ENCODE measurements at regions not wholly inside any gene's neighbourhood (a gene's known extent, or its start where the extent isn't known, plus 50 kb on each side); places are given as distances from the start of the nearest gene placed in this dataset.
"Not testable (repeated sequence)": the region's sequence is repeated elsewhere in the genome, so short reads cannot be mapped to it uniquely, and the experiment has no call there.

DNA sequence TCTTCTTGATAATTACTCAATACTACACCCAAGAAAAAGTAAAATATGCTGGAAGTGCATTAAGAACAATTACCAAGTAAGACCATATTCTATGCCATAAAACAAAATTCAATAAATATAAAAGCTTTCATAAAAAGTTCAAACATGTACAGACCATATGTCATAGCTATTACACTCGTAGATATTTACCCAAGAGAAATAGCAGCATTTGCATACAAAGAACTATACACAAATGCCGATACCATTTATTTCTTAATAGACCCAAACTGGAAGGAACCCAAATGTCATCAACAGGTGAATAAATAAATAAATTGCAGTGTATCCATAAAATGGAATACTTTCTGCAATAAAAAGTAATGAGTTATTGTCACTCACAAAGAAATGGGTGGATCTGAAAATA is 78.3 kb upstream of the SLC16A7 start:
- DNase-seq: no peak

DNA sequence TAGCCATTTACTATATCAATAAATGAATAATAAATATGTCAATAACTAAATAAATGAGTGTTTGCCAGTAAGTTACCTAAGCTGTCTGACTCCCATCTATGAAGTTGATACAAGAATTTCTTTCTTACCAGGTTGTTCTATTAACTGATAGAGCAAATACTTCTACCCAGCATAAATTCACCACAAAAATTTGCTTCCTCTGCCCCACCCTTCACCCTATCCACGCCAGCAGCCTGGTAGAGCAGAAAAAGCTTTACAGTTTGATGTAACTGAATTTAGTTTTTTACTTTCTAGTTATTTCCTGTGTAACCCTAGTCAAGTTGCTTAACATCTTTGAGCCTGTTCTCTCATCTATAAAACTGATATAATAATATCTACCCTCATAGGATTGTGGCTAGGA is 94.9 kb upstream of the SLC16A7 start:
- DNase-seq: no peak

DNA sequence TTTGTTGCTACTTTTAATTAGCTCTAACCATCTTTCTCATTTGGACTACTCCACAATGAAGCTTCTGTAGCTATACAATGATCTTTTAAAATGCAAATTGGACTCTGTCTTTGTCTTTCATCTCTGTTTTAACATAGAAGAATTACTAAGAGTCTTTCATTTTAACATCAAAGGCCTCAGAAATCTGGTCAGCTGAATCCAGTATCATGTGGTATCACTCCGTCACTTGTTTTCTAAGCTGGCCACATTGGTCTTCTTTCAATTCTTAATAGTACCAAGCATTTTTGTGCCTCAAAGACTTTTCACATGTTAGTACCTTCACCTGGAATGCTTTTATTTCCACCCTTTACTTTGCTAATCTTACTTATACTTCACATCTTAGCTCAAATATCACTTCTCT is 95.5 kb upstream of the SLC16A7 start:
- no peak for DNase-seq

DNA sequence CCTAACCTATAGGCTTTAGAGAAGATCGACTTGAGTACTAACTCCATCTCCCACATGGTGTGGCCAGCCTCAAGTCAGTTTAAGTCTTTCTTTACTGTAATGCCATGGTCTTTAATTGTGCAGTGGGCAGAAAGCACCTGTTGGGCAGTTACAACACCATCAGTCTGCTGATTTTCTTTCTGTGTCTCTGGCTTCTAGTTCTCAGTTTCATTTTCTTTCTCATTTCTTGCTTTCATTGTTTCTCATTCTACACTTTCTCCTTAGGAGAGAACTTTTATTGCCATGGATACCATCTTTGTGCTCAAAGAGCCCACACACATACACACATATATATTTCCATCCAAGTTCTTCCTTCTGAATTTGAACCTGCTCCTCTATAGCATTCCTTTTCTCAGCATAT is 96.1 kb upstream of the SLC16A7 start:
- no peak for DNase-seq

DNA sequence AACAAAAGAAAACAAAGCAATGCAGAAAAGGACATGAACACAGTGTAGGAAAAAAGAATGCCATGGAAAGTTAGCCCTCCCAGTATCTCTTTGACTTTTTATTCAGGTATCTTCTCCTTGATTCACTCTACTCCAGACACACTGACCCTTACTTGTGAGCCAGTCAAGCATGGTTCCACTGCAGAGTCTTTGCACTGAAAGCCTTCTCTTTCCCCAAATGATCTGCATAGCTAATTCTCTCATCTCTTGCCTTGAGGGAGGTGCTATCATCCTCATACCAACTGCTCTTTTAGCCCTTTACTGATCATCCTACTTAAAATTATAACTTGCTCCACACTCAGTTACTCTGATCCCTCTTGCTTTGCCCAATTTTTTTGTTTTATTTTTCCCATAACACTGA is 101.2 kb upstream of the SLC16A7 start:
- DNase-seq: no peak

DNA sequence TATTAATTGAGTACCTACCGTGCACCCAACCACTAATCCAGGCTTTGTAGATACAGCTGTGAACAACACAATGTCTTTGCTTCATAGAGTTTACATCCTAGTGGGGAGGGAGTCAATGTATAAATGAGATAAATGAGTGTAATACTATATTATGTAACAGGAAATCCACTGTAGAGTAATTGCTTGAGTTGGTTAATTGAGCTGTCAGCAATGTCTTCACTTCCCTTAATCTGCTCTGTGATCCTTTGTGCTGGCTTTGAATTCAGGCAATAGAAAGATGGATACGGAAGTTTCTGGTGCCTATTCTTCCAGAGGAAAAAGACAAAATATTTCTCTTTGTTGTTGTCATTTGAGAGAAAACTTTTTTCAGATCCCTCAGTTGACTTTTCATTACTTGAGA is 104.0 kb upstream of the SLC16A7 start:
- DNase-seq: no peak

DNA sequence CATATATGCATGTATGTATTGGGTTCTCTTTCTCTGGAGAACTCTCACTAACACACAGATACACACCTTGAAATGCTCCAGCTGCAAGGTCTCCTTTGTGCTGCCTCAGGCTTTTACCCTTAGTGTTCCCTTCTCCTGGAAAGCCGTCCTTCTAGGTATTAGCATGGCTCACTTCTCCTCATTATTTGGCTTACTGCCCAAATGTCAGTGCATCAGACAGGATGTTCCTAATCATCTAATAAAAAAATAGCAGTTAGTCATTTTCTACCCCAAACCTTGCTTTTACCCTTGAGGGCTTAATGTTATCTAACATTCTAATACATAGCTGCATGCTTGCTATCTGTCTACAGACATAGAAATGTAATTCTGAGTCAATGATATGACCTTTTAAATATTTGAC is 109.0 kb upstream of the SLC16A7 start:
- no peak for DNase-seq

DNA sequence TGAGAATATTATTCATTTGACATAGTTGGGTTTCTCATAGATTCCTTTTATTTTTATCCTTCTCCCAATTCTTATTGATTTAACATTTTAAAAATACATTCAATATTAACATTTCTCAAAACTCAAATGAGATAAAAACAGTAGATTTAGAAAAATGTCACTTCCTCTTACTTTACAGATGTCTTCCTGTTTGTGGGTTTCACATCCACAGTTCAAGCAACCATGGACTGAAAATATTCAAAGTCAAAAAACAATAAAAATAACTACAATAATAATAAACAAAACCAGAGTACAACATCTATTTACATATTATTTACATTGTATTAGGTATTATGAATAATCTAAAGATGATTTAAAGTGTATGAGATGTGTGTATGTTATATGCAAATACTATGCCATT is 111.3 kb upstream of the SLC16A7 start:
- no peak for DNase-seq

DNA sequence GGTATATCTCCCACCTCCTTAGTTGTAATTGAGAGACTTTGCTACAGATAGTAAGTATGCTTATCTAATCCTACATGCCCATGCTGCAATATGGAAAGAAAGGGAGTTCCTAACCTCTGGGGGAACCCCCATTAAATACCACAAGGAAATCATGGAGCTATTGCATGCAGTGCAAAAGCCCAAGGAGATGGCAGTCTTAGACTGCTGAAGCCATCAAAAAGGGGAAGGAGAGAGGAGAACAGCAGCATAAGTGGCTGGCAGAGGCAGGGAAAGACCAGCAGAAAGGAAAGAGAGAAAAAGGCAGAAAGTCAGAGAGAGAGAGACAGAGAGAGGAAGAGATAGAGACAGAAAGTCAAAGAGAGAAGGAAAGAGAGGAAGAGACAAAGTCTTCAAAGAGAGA is 121.6 kb upstream of the SLC16A7 start:
- not testable (repeated sequence) for DNase-seq

DNA sequence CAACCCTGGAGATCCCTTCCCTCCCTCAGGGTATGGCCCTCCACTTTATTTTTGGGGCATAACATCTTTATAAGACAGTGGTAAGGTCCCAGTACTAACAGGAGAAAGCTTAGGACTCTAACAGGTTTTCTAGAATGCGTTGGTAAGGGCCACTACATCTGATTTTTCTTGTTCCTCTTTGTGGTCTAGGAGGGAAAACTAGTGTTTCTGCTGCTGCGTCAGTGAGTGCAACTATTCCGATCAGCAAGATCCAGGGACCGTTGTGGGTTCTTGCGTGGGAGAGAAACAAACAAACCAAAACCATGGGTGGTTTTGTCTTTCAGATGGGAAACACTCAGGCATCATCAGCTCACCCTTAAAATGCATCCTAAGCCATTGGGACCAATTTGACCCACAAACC is 123.6 kb upstream of the SLC16A7 start:
- DNase-seq: no peak

DNA sequence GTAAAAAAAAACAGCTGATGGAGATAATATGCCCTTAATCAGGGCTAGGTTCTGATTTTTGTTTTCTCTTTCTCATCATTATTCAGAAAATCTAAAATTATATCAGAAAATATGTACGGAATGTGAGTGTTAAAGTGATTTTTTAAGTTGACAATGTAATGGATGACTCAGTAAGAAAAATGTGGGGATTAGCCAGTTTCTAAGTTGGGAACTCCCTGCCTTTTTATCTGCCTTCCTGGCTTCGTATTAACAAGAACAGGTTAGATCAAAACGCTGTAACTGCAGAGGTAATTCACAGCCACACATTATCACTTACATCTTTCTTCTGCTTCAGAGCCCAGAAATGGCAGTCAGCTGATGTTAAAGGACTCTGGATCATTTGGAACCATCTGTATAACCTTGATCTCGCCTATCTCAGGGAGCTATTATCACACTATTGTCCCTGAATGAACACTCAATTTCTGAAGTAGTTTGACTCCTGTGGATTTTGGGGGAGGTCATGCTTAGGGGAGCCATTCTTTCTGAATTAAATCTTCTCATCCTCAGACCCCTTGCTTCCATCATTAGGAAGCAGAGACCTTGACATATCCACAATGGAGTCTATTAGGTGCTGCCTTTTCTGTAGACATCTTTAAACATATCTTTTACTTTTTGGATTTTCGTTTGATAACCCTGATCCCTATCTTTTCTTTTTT is 135.7 kb upstream of the SLC16A7 start:
- DNase-seq: no peak

DNA sequence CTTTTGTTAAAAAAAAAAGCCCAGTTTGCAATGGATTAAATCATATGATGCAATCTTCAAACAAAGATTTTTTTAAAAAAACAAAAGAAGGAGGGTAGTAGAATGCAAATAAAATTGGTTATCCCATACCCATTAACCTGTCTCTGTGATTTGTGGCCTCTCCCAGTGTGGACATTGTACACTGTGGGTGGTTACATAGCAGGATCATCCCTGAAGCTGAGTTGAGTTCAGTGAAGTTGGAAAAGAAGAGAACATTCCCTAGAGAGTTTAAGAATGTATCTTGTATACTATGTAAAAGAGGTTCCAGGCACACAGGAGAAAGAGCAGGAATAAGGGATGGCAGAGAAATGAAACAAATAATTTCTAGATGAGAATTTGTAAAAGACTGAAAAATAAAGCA is 142.4 kb upstream of the SLC16A7 start:
- DNase-seq: no peak

DNA sequence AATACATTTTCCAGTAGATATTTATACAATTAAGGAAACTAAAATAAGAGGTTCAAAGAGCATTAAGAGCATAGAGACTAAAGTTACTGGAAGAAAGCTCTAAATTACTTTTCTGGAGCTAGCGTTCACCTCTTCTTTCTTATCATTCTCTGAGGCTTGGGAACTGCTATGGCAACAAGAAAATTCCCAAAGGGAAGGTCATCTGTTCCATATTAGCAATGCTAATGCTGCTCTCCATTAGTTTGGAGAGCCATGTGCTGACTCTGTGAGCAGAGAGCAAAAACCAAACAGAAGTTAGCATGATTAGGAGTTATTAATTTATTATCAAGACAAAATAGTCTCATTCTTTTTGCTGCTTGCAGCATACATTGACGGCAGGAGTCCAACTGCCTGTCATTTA is 143.1 kb upstream of the SLC16A7 start:
- DNase-seq: no peak

DNA sequence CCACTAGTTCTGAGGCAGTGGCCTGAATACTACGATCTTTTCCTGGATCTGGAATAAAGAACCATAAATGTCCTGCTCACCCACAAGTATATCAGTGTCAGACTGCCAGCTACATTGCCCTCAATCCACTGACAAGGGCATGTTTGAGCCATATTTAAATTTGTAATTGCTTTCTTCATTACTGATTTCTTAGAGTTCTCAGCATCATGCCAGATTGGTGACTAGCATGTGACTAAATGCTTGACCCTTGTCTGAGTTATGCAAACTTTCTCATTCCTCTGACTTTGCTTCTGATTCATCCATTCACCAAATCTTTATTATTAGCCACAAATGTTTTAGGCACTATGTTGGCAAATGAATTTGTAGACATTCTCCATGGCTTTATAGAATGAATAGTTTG is 143.6 kb upstream of the SLC16A7 start:
- DNase-seq: no peak

DNA sequence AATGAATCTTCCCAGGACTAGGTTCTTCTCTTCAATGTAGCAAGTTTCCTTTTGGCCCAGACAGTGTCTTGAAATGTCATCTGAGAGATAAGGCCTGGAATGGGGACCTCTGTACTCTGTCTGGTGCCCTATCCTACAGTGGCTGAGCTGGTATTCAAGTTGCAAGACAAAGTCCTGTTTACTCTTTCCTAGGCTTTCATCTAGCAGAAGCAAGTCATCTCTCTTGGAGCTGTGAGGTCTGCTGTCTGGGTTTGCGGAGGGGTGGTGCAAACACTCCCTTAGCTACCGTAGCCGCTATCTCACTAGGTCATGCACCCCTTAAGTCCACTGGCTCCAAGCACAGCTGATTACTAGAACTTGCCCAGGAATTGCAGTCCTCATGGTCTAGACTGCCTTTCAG is 149.7 kb upstream of the SLC16A7 start:
- no peak for DNase-seq

DNA sequence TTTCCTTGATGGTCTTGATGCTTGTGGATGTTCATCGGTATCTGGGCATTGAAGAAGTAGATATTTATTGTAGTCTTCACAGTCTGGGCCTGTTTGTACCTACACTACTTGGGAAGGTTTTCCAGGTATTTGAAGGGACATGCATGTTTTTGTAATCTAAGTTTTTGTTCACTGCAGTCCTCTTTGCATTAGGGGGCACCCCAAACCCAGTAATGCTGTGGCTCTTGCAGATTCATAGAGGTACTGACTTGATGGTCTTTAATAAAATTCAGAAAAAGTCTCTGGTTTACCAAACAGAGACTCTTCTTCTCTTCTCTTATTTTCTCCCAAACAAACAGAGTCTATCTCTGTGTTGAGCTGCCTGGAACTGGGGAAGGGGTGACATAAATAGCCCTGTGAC is 150.9 kb upstream of the SLC16A7 start:
- DNase-seq: no peak

DNA sequence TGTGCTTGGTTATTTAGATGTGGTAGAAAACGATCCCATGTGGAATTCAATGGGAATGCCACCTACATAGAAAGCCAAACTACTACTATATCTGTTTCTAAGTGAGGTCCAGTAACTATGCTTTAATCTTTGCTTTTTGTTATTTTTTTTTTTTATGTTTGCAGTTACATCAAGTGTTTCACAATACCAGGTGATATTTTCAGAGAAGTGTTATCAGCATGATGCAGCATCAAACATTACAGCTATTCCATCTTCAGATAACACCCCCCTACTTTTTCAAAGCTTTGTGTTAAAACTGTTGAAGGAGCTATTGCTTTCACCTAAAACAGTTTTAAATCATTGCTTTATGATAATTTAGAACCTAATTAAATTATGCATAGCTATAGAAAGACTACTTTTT is 163.8 kb upstream of the SLC16A7 start:
- no peak for DNase-seq

DNA sequence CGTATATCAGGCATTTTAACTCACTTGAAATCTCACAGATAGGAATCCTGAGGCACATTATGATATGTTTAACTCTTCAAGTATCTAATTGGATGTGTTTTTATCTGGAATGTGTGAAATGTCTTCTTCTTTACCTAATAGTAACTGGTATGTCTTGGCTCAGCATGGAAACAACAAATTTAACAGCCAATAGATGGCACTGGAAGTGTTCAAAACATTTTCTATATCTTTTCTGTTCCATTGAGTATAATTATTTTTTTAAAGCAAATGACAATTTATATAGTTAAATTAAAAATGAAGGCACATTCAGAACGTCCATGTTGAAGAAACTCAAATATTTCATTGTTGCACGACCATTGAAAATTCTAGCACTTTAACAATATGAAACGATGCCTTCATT is 164.6 kb upstream of the SLC16A7 start:
- no peak for DNase-seq

DNA sequence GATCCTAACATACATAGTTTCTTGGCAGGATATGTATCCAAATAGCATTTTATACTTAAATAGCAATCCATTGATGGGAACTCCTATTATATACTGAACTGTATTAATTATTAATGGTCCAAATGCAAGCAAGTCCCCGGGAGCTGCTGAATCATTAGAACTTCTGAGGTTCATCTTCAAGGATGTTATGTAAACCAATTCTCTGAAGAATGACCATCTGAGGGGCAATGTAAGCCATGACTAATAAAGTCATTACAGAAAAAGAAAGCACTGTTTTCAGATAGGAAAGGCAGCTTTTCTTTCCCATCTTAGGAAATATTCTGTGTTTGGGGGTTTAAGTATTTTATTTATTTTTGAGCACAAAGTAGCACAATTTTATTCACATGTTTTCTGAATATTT is 166.1 kb upstream of the SLC16A7 start:
- no peak for DNase-seq

DNA sequence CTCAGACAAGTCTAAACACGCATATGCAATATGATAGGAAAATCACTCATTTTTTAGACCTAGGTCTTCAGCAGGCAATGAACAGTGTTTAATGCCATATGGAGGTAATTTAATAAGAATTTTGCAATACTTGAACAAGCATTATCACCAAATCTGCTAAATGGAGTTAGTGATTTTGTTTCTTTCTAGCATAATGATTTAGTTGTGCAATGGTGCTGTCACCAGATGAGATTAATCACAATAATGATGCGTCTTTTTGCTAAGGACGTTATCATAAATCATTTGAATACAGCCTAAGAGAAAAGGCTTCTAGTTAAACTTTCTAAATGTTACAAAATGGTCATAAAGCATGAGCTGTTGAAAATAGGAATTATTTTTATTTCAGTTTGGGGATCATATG is 170.0 kb upstream of the SLC16A7 start:
- DNase-seq: no peak

DNA sequence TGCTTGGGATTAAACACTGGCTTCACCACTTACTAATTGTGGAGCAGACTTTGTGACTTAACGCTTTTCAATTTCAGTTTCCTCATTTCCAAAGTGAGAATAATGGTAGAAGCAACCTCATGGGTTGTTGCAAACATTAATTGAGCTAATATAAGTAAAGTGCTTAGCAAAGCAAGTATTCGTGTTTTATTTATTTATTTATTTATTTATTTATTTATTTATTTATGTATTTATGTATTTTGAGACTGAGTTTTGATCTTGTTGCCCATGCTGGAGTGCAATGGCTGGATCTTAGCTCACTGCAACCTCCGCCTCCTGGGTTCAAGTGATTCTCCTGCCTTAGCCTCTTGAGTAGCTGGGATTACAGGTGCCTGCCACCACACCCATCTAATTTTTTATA is 171.2 kb upstream of the SLC16A7 start:
- not testable (repeated sequence) for DNase-seq

DNA sequence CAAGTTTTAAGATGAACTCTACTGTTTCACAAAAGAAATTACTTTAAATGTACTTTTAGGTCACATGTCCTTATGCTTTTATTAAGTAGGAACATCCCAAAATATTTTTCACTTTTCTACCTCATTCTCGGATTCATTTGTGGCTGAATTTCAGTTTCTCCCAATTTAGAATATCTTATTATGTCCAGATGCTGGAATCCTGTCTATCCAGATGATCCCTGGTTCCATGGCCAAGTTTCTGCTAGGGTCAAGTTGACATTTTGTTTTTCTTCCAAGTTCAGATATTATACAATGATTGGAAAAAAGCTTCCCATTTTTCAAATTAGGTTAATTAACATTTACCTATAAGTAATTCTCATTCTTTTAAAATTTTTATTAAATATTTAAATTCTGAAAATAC is 181.8 kb upstream of the SLC16A7 start:
- no peak for DNase-seq

DNA sequence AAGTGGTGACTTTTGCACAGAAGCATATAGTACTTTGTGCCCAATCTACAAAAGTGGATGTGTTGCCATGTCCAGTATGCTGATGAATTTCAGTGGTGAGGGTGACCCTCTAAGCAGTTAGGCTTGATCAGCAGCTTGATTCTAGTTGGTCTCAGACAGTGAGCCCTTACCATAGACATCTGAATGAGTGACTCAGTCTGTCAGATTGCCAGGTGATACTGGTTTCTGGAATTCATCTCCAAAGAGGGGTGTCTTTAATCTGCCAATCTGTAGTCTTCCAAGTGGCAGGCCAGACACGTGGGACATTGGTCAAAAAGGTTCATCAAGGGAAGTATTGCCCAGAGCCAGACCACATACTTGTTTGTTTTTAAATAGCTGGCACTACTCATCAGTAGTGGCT is 187.4 kb upstream of the SLC16A7 start:
- no peak for DNase-seq

DNA sequence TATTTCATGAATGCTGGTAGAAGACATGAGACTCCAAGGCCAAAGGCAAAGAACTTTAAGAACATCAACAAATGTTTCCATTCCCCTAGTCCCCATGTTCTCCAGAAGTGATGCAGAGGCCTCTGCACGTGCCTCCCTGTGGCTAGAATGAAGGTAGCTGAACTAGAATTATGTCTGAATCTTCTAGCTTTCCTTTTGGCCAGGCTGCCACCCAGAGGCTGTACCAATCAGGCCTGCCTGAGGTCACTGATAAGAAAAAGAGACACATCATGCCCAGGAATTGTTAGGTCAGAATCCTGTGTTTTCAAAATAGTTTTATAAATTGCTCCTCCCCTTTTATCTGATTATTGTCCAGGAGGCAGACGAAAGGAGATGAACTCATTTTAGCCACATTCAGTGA is 188.0 kb upstream of the SLC16A7 start:
- DNase-seq: no peak

DNA sequence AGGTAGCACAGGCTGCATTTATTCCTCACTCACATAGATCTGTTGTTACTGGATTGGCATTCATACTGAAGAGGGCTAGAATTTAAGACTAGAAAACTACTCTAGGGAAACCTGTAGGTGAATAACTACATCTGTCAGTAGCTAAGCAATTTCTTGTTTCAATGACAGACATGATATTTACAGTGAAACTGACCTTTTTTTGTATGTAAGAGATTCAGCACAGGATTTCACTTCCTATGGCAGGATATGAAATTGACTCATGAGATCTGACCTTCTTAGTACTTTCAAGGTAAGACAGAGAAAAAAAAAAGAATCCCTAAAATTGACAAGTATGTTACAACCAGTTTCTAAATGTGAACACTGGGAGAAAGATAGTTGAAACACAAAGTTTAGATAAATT is 189.8 kb upstream of the SLC16A7 start:
- no peak for DNase-seq

DNA sequence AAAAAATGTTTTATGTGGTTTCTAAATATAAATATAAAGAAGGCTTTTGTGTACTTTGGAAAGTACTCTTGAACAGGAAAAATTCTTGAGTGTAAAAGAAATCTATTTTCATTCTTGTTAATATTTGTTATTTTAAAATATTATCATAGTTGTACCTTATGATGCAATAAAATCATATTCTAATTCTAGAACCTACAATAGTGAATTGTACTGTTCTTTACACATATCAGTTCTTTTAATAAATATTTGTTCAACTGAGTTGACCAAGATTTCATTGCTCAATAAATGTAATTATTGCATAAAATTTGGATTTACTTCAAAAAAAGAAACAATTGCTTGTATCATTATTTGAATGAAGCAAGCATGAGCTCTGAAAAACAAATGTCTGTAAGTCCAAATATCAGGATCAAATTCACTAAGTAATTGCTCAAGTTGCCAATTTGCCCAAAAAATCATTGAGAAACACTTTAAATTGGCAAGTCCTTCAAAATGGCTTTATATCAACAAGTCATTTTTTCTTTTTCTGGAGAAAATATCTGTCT is 191.6 kb upstream of the SLC16A7 start:
- no peak for DNase-seq

All from stimulated activated CD8-positive, alpha-beta memory T cell treated with anti-CD3 and anti-CD28 coated beads, Interleukin-4, amount 100 ng/mL, for 48 hours (primary cell).